ENCODE measurements at regions not wholly inside any gene's neighbourhood (a gene's known extent, or its start where the extent isn't known, plus 50 kb on each side); places are given as distances from the start of the nearest gene placed in this dataset.

- no peak for TF ChIP-seq YY1 (IDR thresholded peaks at IDR 0.05; ENCODE audit: insufficient read depth, insufficient read length)
- TF ChIP-seq ZNF274 (IDR thresholded peaks at IDR 0.05; ENCODE audit: low read depth, low read length), result no peak
Measured at GRCh38 chr9:102135768-102136167, 397.3 kb upstream of the GRIN3A start.

Measured in NT2/D1 (cell line).